PC-9 (cell line): ENCODE measurements at regions not wholly inside any gene's neighbourhood (a gene's known extent, or its start where the extent isn't known, plus 50 kb on each side); places are given as distances from the start of the nearest gene placed in this dataset.

Source experiments
- BruUV-seq: library from RNA; stranded (reverse); fragments of 400-500 nt; replicated peaks from 2 replicates; lab custom pipeline; 2021; lab: Mats Ljungman, UMichigan
- CTCF ChIA-PET: fragments of 300-600 bp; sonication (Branson Sonifier 250); formaldehyde crosslinking; loops from one replicate; lab custom pipeline; 2022; ENCODE audit warnings: antibody characterized with exemption; lab: Charles Lee
- POLR2A ChIA-PET: fragments of 300-600 bp; sonication (Branson Sonifier 250); formaldehyde crosslinking; loops from one replicate; lab custom pipeline; 2022; ENCODE audit warnings: antibody characterized with exemption; ENCODE audit not compliant: unreplicated experiment; lab: Charles Lee
- DNase-seq, 2 experiments: peaks; one replicate each; pipeline versions ENCODE4 v3.0.0 to v3.0.0-alpha.2; 2015 to 2022; ENCODE audit warnings: mixed read lengths in 1 of 2
- H2AFZ ChIP-seq: fragments of 200-600 bp; sonication (generic); 2 replicates; pipeline ENCODE4 v1.8.1; 2017; ENCODE audit warnings: antibody characterized with exemption
- H3F3A ChIP-seq: fragments of 200-600 bp; sonication (generic); 2 replicates; pipeline ENCODE4 v1.8.1; 2017; ENCODE audit warnings: antibody characterized with exemption, mild to moderate bottlenecking, low read depth; ENCODE audit not compliant: insufficient read depth
- H3K27ac ChIP-seq: fragments of 200-600 bp; sonication (generic); 2 replicates; pipeline ENCODE4 v1.6.1; 2016; ENCODE audit warnings: mixed run types
- H3K27me3 ChIP-seq: fragments of 200-600 bp; sonication (generic); 2 replicates; pipeline ENCODE4 v1.6.1; 2016; ENCODE audit warnings: low read depth, mixed run types; ENCODE audit not compliant: insufficient read depth
- H3K36me3 ChIP-seq: fragments of 200-600 bp; sonication (generic); 2 replicates; pipeline ENCODE4 v1.6.1; 2016; ENCODE audit warnings: low read depth, mixed run types
- H3K4me1 ChIP-seq: fragments of 200-600 bp; sonication (generic); replicated peaks from 2 replicates; pipeline ENCODE4 v1.6.1; 2016; ENCODE audit warnings: mixed run types; ENCODE audit not compliant: insufficient read depth
- H3K4me2 ChIP-seq: fragments of 200-600 bp; sonication (generic); 2 replicates; pipeline ENCODE4 v1.6.1; 2017; ENCODE audit warnings: mixed run types
- H3K4me3 ChIP-seq: fragments of 200-600 bp; sonication (generic); 2 replicates; pipeline ENCODE4 v1.6.1; 2016; ENCODE audit warnings: mixed run types
- H3K79me2 ChIP-seq: fragments of 200-600 bp; sonication (generic); 2 replicates; pipeline ENCODE4 v1.6.1; 2017; ENCODE audit warnings: low read depth, mixed run types
- H3K9me2 ChIP-seq: fragments of 200-600 bp; sonication (generic); 2 replicates; pipeline ENCODE4 v1.8.1; 2017; ENCODE audit warnings: mild to moderate bottlenecking; ENCODE audit not compliant: insufficient read depth
- H3K9me3 ChIP-seq: fragments of 200-600 bp; sonication (generic); 2 replicates; pipeline ENCODE4 v1.8.1; 2016; ENCODE audit warnings: low read depth; ENCODE audit not compliant: insufficient read depth
- H4K20me1 ChIP-seq: fragments of 200-600 bp; sonication (generic); 2 replicates; pipeline ENCODE4 v1.8.1; 2017; ENCODE audit not compliant: insufficient read depth
- EZH2 ChIP-seq: fragments of 200-600 bp; sonication (generic); IDR thresholded peaks from 2 replicates; pipeline ENCODE4 v1.8.0; 2017; ENCODE audit warnings: antibody characterized with exemption, low read depth
- intact Hi-C: fragments of 100-400 bp; cut with micrococcal nuclease; formaldehyde crosslinking; loops from one replicate; pipeline ENCODE4 v1.10.0; 2022; ENCODE audit not compliant: unreplicated experiment
- TF ChIP-seq, protein P1 (sequence below): fragments of 200-600 bp; sonication (generic); conservative IDR thresholded peaks from 2 replicates; pipeline ENCODE4 v1.6.1; 2017; ENCODE audit warnings: mixed run types, antibody characterized with exemption, mild to moderate bottlenecking, moderate library complexity

- no peak overlapping the region for H3K27ac ChIP-seq
- H3K79me2 ChIP-seq, result no peaks in the 10 kb centered on the region
- intact Hi-C loops, result no loop called here
- no peak for TF ChIP-seq EZH2
- no peak overlapping the region for H2AFZ ChIP-seq
- CTCF ChIA-PET, result no interaction called here
- H3K27me3 ChIP-seq, result no peaks in the 10 kb centered on the region
- H3K4me1 ChIP-seq, result 0 out of 2 replicates have a peak, but pooled peaks cover 5% of the 10 kb centered on the region
- no peak for DNase-seq
- POLR2A ChIA-PET, result no interaction called here
- H3K9me2 ChIP-seq, result no peaks in the 10 kb centered on the region
- no peak overlapping the region for H3K4me2 ChIP-seq
- H4K20me1 ChIP-seq, result no peaks in the 10 kb centered on the region
- BruUV-seq, result no TSS peak
- H3F3A ChIP-seq, result 0 out of 2 replicates have a peak, but pooled peaks cover 2% of the 10 kb centered on the region
- no peak overlapping the region for H3K4me3 ChIP-seq
- H3K9me3 ChIP-seq, result no peaks in the 10 kb centered on the region
- H3K36me3 ChIP-seq, result no peaks in the 10 kb centered on the region
Observed at GRCh38 chr20:51884561-51884960, 82.2 kb upstream of the SALL4 start.

DNA sequence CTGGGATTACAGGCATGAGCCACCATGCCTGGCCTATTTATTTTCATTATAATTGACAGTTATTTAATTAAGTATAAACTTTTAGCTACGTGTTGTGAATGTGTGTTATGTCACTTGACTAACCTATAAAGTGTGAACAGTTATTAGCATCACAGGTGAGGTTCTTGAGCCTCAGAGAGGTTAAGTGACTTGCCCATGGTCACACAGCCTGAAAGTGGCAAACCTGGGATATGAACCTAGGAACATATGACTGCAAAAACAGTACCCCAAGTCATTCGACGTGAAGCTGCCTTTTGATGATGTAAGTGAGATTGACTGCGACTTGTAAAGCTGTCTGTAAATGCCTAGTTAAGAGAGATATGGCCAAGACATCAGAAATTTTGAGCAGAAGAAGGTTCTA lies 77.9 kb upstream of the SALL4 start:
- H3K27me3 ChIP-seq, result no peaks in the 10 kb centered on the region
- H3K4me2 ChIP-seq, result no peak overlapping the region
- 0 out of 2 replicates have a peak, but pooled peaks cover 5% of the 10 kb centered on the region for H3K4me1 ChIP-seq
- no peak for DNase-seq
- H3F3A ChIP-seq, result peaks cover 9% of the 10 kb centered on the region; the same call in 1 of the 2 replicates
- ChIA-PET CTCF (no interaction called here), POLR2A (no interaction called here)
- no peaks in the 10 kb centered on the region for H4K20me1 ChIP-seq
- no peak overlapping the region for H3K4me3 ChIP-seq
- no peak overlapping the region for H3K27ac ChIP-seq
- no peaks in the 10 kb centered on the region for H3K79me2 ChIP-seq
- no peaks in the 10 kb centered on the region for H3K9me3 ChIP-seq
- intact Hi-C loops, result no loop called here
- H3K36me3 ChIP-seq, result no peaks in the 10 kb centered on the region
- BruUV-seq, result no TSS peak
- H2AFZ ChIP-seq, result no peak overlapping the region
- TF ChIP-seq, protein P1, sequence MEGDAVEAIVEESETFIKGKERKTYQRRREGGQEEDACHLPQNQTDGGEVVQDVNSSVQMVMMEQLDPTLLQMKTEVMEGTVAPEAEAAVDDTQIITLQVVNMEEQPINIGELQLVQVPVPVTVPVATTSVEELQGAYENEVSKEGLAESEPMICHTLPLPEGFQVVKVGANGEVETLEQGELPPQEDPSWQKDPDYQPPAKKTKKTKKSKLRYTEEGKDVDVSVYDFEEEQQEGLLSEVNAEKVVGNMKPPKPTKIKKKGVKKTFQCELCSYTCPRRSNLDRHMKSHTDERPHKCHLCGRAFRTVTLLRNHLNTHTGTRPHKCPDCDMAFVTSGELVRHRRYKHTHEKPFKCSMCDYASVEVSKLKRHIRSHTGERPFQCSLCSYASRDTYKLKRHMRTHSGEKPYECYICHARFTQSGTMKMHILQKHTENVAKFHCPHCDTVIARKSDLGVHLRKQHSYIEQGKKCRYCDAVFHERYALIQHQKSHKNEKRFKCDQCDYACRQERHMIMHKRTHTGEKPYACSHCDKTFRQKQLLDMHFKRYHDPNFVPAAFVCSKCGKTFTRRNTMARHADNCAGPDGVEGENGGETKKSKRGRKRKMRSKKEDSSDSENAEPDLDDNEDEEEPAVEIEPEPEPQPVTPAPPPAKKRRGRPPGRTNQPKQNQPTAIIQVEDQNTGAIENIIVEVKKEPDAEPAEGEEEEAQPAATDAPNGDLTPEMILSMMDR, result no peak
- no peak for TF ChIP-seq EZH2
- no peaks in the 10 kb centered on the region for H3K9me2 ChIP-seq

GRCh38 chr20:51876313-51876940 lies 74.1 kb upstream of the SALL4 start:
- Histone ChIP-seq H4K20me1 (no peaks in the 10 kb centered on the region), H3K27ac (no peak overlapping the region), H3K4me2 (no peak overlapping the region), H3K9me2 (no peaks in the 10 kb centered on the region), H3K9me3 (no peaks in the 10 kb centered on the region), H2AFZ (no peak overlapping the region), H3K4me3 (no peak overlapping the region), H3F3A (peaks cover 9% of the 10 kb centered on the region; the same call in 1 of the 2 replicates), H3K4me1 (no peaks in the 10 kb centered on the region), H3K27me3 (no peaks in the 10 kb centered on the region), H3K36me3 (no peaks in the 10 kb centered on the region), H3K79me2 (no peaks in the 10 kb centered on the region)
- TF ChIP-seq, protein P1, result no peak
- TF ChIP-seq EZH2, result no peak
- DNase-seq, result no peak
- ChIA-PET POLR2A (no interaction called here), CTCF (interaction anchor here (0.7 kb wide), 1 partner anchor 74 kb away, joined by 3 read pairs; no protein-coding TSS in a partner anchor)
- intact Hi-C loops, result no loop called here
- no TSS peak for BruUV-seq

GRCh38 chr20:51873652-51874051 lies 71.3 kb upstream of the SALL4 start:
- no peaks in the 10 kb centered on the region for H3K9me3 ChIP-seq
- intact Hi-C loops, result no loop called here
- no peaks in the 10 kb centered on the region for H3K9me2 ChIP-seq
- H3K27ac ChIP-seq, result no peak overlapping the region
- peaks cover 9% of the 10 kb centered on the region; the same call in 1 of the 2 replicates for H3F3A ChIP-seq
- H3K27me3 ChIP-seq, result no peaks in the 10 kb centered on the region
- no peak overlapping the region for H3K4me3 ChIP-seq
- CTCF ChIA-PET, result no interaction called here
- POLR2A ChIA-PET, result no interaction called here
- no peaks in the 10 kb centered on the region for H3K4me1 ChIP-seq
- H3K36me3 ChIP-seq, result no peaks in the 10 kb centered on the region
- H2AFZ ChIP-seq, result no peak overlapping the region
- no peaks in the 10 kb centered on the region for H4K20me1 ChIP-seq
- DNase-seq, result no peak
- H3K4me2 ChIP-seq, result no peak overlapping the region
- H3K79me2 ChIP-seq, result no peaks in the 10 kb centered on the region
- BruUV-seq, result no TSS peak
- TF ChIP-seq, protein P1, result no peak
- no peak for TF ChIP-seq EZH2
